ENCODE measurements at regions not wholly inside any gene's neighbourhood (a gene's known extent, or its start where the extent isn't known, plus 50 kb on each side); places are given as distances from the start of the nearest gene placed in this dataset.
"Not testable (repeated sequence)": the region's sequence is repeated elsewhere in the genome, so short reads cannot be mapped to it uniquely, and the experiment has no call there.

- DNase-seq (ENCODE audit: low read depth) = no peak
These were observed 81.1 kb downstream of the CD200R1L start for GRCh38 chr3:112765531-112765930.

GRCh38 chr3:112763258-112763657 is 83.4 kb downstream of the CD200R1L start:
- no peak for DNase-seq (ENCODE audit: low read depth)

- no peak for DNase-seq (ENCODE audit: low read depth)
These were observed 85.5 kb downstream of the CD200R1L start for GRCh38 chr3:112761062-112761638.

- no peak for DNase-seq (ENCODE audit: low read depth)
These were observed 87.0 kb downstream of the CD200R1L start for GRCh38 chr3:112759681-112760080.

GRCh38 chr3:112759210-112759609 is 87.5 kb downstream of the CD200R1L start:
- no peak for DNase-seq (ENCODE audit: low read depth)

- no peak for DNase-seq (ENCODE audit: low read depth)
These were observed 89.5 kb downstream of the CD200R1L start for GRCh38 chr3:112757197-112757596.

GRCh38 chr3:112755845-112756613 is 90.6 kb downstream of the CD200R1L start:
- no peak for DNase-seq (ENCODE audit: low read depth)

- not testable (repeated sequence) for DNase-seq (ENCODE audit: low read depth)
These were observed 91.6 kb downstream of the CD200R1L start for GRCh38 chr3:112755046-112755445.

- DNase-seq (ENCODE audit: low read depth) = no peak
These were observed 94.8 kb downstream of the CD200R1L start for GRCh38 chr3:112751564-112752512.

- no peak for DNase-seq (ENCODE audit: low read depth)
These were observed 95.6 kb downstream of the CD200R1L start for GRCh38 chr3:112751061-112751460.

- no peak for DNase-seq (ENCODE audit: low read depth)
These were observed 99.0 kb downstream of the CD200R1L start for GRCh38 chr3:112747624-112748023.

GRCh38 chr3:112746675-112747280 is 99.9 kb downstream of the CD200R1L start:
- DNase-seq (ENCODE audit: low read depth) = no peak

- no peak for DNase-seq (ENCODE audit: low read depth)
These were observed 101.0 kb downstream of the CD200R1L start for GRCh38 chr3:112745567-112746248.

GRCh38 chr3:112744825-112745566 is 101.7 kb downstream of the CD200R1L start:
- DNase-seq (ENCODE audit: low read depth) = no peak

GRCh38 chr3:112744106-112744505 is 102.6 kb downstream of the CD200R1L start:
- DNase-seq (ENCODE audit: low read depth) = no peak

- DNase-seq (ENCODE audit: low read depth) = no peak
These were observed 102.0 kb upstream of the CCDC80 start for GRCh38 chr3:112742934-112743333.

- no peak for DNase-seq (ENCODE audit: low read depth)
These were observed 101.0 kb upstream of the CCDC80 start for GRCh38 chr3:112741983-112742382.

GRCh38 chr3:112740835-112741234 is 99.9 kb upstream of the CCDC80 start:
- no peak for DNase-seq (ENCODE audit: low read depth)

- DNase-seq (ENCODE audit: low read depth) = no peak
These were observed 98.5 kb upstream of the CCDC80 start for GRCh38 chr3:112739252-112739965.

- DNase-seq (ENCODE audit: low read depth) = no peak
These were observed 97.4 kb upstream of the CCDC80 start for GRCh38 chr3:112738366-112738765.
